ENCODE measurements at regions not wholly inside any gene's neighbourhood (a gene's known extent, or its start where the extent isn't known, plus 50 kb on each side); places are given as distances from the start of the nearest gene placed in this dataset.
"Not testable (repeated sequence)": the region's sequence is repeated elsewhere in the genome, so short reads cannot be mapped to it uniquely, and the experiment has no call there.

GRCh38 chr17:26731005-26731921, 562.7 kb upstream of the WSB1 start:
- DNase-seq (ENCODE audit: low spot score), result peak; percentile 39

GRCh38 chr17:26731926-26732325, 562.0 kb upstream of the WSB1 start:
- not testable (repeated sequence) for DNase-seq (ENCODE audit: low spot score)

GRCh38 chr17:26734775-26735174, 559.1 kb upstream of the WSB1 start:
- DNase-seq (ENCODE audit: low spot score), result not testable (repeated sequence)

- not testable (repeated sequence) for DNase-seq (ENCODE audit: low spot score)
These were observed 557.9 kb upstream of the WSB1 start for GRCh38 chr17:26735977-26736376.

- no peak for DNase-seq (ENCODE audit: low spot score)
These were observed 527.8 kb upstream of the WSB1 start for GRCh38 chr17:26765860-26766709.

GRCh38 chr17:26766743-26767142, 527.2 kb upstream of the WSB1 start:
- no peak for DNase-seq (ENCODE audit: low spot score)

- no peak for DNase-seq (ENCODE audit: low spot score)
These were observed 520.4 kb upstream of the WSB1 start for GRCh38 chr17:26773189-26774188.

GRCh38 chr17:26774291-26775218, 519.4 kb upstream of the WSB1 start:
- DNase-seq (ENCODE audit: low spot score), result no peak

- no peak for DNase-seq (ENCODE audit: low spot score)
These were observed 518.6 kb upstream of the WSB1 start for GRCh38 chr17:26775219-26775822.

GRCh38 chr17:26780187-26780814, 513.6 kb upstream of the WSB1 start:
- not testable (repeated sequence) for DNase-seq (ENCODE audit: low spot score)

- no peak for DNase-seq (ENCODE audit: low spot score)
These were observed 511.8 kb upstream of the WSB1 start for GRCh38 chr17:26782153-26782552.

GRCh38 chr17:26792486-26792885, 501.4 kb upstream of the WSB1 start:
- DNase-seq (ENCODE audit: low spot score), result no peak

- DNase-seq (ENCODE audit: low spot score), result no peak
These were observed 486.9 kb upstream of the WSB1 start for GRCh38 chr17:26807024-26807423.

GRCh38 chr17:26809033-26809432, 484.9 kb upstream of the WSB1 start:
- DNase-seq (ENCODE audit: low spot score), result no peak

- DNase-seq (ENCODE audit: low spot score), result peak; percentile 39
These were observed 475.2 kb upstream of the WSB1 start for GRCh38 chr17:26818736-26819135.
